H9 (cell line): ENCODE measurements at regions not wholly inside any gene's neighbourhood (a gene's known extent, or its start where the extent isn't known, plus 50 kb on each side); places are given as distances from the start of the nearest gene placed in this dataset.

Experiments
- DNase-seq: peaks from one replicate; pipeline ENCODE4 v3.0.0-alpha.2; 2017
- H2AFZ ChIP-seq: one replicate; pipeline ENCODE4 v1.6.1; 2013; ENCODE audit warnings: mild to moderate bottlenecking, low read length, control low read depth, moderate library complexity
- H2AK5ac ChIP-seq: 2 replicates; pipeline ENCODE4 v1.6.1; 2013; ENCODE audit warnings: low read length, control low read depth, mixed read lengths; ENCODE audit not compliant: insufficient read length
- H2BK120ac ChIP-seq: one replicate; pipeline ENCODE4 v1.6.1; 2013; ENCODE audit warnings: low read depth, mild to moderate bottlenecking, low read length, control low read depth, inconsistent platforms; ENCODE audit not compliant: poor library complexity, severe bottlenecking
- H2BK12ac ChIP-seq: 2 replicates; pipeline ENCODE4 v1.6.1; 2013; ENCODE audit warnings: low read length, control low read depth, mixed read lengths, low read depth; ENCODE audit not compliant: insufficient read length
- H2BK15ac ChIP-seq: 2 replicates; pipeline ENCODE4 v1.6.1; 2013; ENCODE audit warnings: low read depth, low read length, control low read depth
- H2BK20ac ChIP-seq: one replicate; pipeline ENCODE4 v1.6.1; 2013; ENCODE audit warnings: low read depth, mild to moderate bottlenecking, low read length, control low read depth, inconsistent platforms; ENCODE audit not compliant: poor library complexity, severe bottlenecking
- H2BK5ac ChIP-seq: 2 replicates; pipeline ENCODE4 v1.6.1; 2013; ENCODE audit warnings: low read length, control low read depth, mixed read lengths; ENCODE audit not compliant: insufficient read length
- H3K14ac ChIP-seq: 2 replicates; pipeline ENCODE4 v1.6.1; 2013; ENCODE audit warnings: low read length, control low read depth; ENCODE audit not compliant: insufficient read depth
- H3K18ac ChIP-seq: 2 replicates; pipeline ENCODE4 v1.6.1; 2013; ENCODE audit warnings: low read depth, mild to moderate bottlenecking, mixed read lengths, low read length, control low read depth; ENCODE audit not compliant: insufficient read length
- H3K23ac ChIP-seq: 2 replicates; pipeline ENCODE4 v1.6.1; 2013; ENCODE audit warnings: low read length, control low read depth, mixed read lengths, low read depth; ENCODE audit not compliant: insufficient read length
- H3K23me2 ChIP-seq: 2 replicates; pipeline ENCODE4 v1.6.1; 2013; ENCODE audit warnings: low read depth, mild to moderate bottlenecking, mixed read lengths, low read length, control low read depth; ENCODE audit not compliant: insufficient read length, poor library complexity, severe bottlenecking
- H3K27ac ChIP-seq: 2 replicates; pipeline ENCODE4 v1.5.1; 2013; ENCODE audit warnings: low read length, control low read depth, mixed read lengths, low read depth; ENCODE audit not compliant: insufficient read length
- H3K27me3 ChIP-seq: 2 replicates; pipeline ENCODE4 v1.6.1; 2013; ENCODE audit warnings: low read length, control low read depth, inconsistent platforms; ENCODE audit not compliant: insufficient read depth
- H3K4ac ChIP-seq: 2 replicates; pipeline ENCODE4 v1.6.1; 2013; ENCODE audit warnings: low read depth, mild to moderate bottlenecking, control low read depth, inconsistent platforms, low read length, moderate library complexity
- H3K4me1 ChIP-seq: 2 replicates; pipeline ENCODE4 v1.6.1; 2013; ENCODE audit warnings: low read length, control low read depth, inconsistent platforms; ENCODE audit not compliant: insufficient read depth
- H3K4me2 ChIP-seq: 2 replicates; pipeline ENCODE4 v1.6.1; 2013; ENCODE audit warnings: low read length, control low read depth, mixed read lengths; ENCODE audit not compliant: insufficient read length, insufficient read depth
- H3K56ac ChIP-seq: 2 replicates; pipeline ENCODE4 v1.6.1; 2013; ENCODE audit warnings: low read depth, mild to moderate bottlenecking, mixed read lengths, low read length, control low read depth; ENCODE audit not compliant: insufficient read length
- H3K79me1 ChIP-seq: 2 replicates; pipeline ENCODE4 v1.6.1; 2013; ENCODE audit warnings: low read depth, mild to moderate bottlenecking, moderate library complexity, low read length, control low read depth, inconsistent platforms; ENCODE audit not compliant: insufficient read depth, poor library complexity, severe bottlenecking
- H3K79me2 ChIP-seq: 2 replicates; pipeline ENCODE4 v1.6.1; 2013; ENCODE audit warnings: low read length, control low read depth, inconsistent platforms; ENCODE audit not compliant: insufficient read depth
- H3K9ac ChIP-seq: 2 replicates; pipeline ENCODE4 v1.6.1; 2013; ENCODE audit warnings: low read length, control low read depth, mixed read lengths; ENCODE audit not compliant: insufficient read length; ENCODE audit errors: extremely low read depth
- H3K9me3 ChIP-seq: one replicate; pipeline ENCODE4 v1.6.1; 2013; ENCODE audit warnings: low read depth, low read length, inconsistent platforms; ENCODE audit not compliant: control insufficient read depth
- H3T11ph ChIP-seq: one replicate; pipeline ENCODE4 v1.6.1; 2013; ENCODE audit warnings: mild to moderate bottlenecking, low read length, control low read depth, inconsistent platforms
- H4K20me1 ChIP-seq: one replicate; pipeline ENCODE4 v1.6.1; 2013; ENCODE audit not compliant: control insufficient read depth, insufficient read length, insufficient read depth
- H4K5ac ChIP-seq: 2 replicates; pipeline ENCODE4 v1.6.1; 2013; ENCODE audit warnings: low read depth, mild to moderate bottlenecking, mixed read lengths, low read length, control low read depth; ENCODE audit not compliant: insufficient read length
- H4K8ac ChIP-seq: replicated peaks from 2 replicates; pipeline ENCODE4 v1.6.1; 2013; ENCODE audit warnings: low read length, control low read depth, mixed read lengths, low read depth; ENCODE audit not compliant: insufficient read length
- H4K91ac ChIP-seq: 2 replicates; pipeline ENCODE4 v1.6.1; 2013; ENCODE audit warnings: low read depth, mild to moderate bottlenecking, moderate library complexity, mixed read lengths, low read length, control low read depth; ENCODE audit not compliant: insufficient read length
- H3K27ac Mint-ChIP-seq, 3 experiments: 2 replicates in 2 of 3; 3 replicates in 1 of 3; pipeline ENCODE4 v1.8.0; 2020 to 2021; ENCODE audit warnings: mixed read lengths in 3 of 3, mild to moderate bottlenecking in 1 of 3, moderate library complexity in 1 of 3
- H3K27me3 Mint-ChIP-seq: 2 replicates; pipeline ENCODE4 v1.8.0; 2021; ENCODE audit warnings: low read depth, mild to moderate bottlenecking, moderate library complexity, mixed read lengths
- H3K36me3 Mint-ChIP-seq, 3 experiments: 2 replicates in 2 of 3; 3 replicates in 1 of 3; pipeline ENCODE4 v1.8.0; 2020 to 2021; ENCODE audit warnings: low read depth in 3 of 3, mixed read lengths in 3 of 3; ENCODE audit not compliant: insufficient read depth in 1 of 3
- H3K4me1 Mint-ChIP-seq, 2 experiments: 2 replicates each; pipeline ENCODE4 v1.8.0; 2020; ENCODE audit warnings: mixed read lengths in 2 of 2
- H3K4me3 Mint-ChIP-seq, 2 experiments: 2 replicates in 1 of 2; 3 replicates in 1 of 2; pipeline ENCODE4 v1.8.0; 2020 to 2021; ENCODE audit warnings: mild to moderate bottlenecking in 2 of 2, mixed read lengths in 2 of 2, moderate library complexity in 1 of 2
- H3K9me3 Mint-ChIP-seq, 2 experiments: 2 replicates in 1 of 2; 3 replicates in 1 of 2; pipeline ENCODE4 v1.8.0; 2020; ENCODE audit warnings: mild to moderate bottlenecking in 2 of 2, mixed read lengths in 2 of 2, moderate library complexity in 1 of 2
- WGBS: extraction: QIAGEN DNeasy Blood & Tissue Kit; methylation state at CpG from one replicate; pipeline ENCODE4 v1.1.7; 2013; ENCODE audit warnings: missing lambda C conversion rate, low lambda C conversion rate, mixed read lengths; ENCODE audit not compliant: insufficient read length; ENCODE audit errors: extremely low coverage; 5-methylcytosine and 5-hydroxymethylcytosine counted together
- TF ChIP-seq, protein P1 (sequence below): fragments of 200-600 bp; sonication (generic); conservative IDR thresholded peaks from 3 replicates; pipeline ENCODE4 v1.8.0; 2021; ENCODE audit warnings: antibody characterized with exemption, mild to moderate bottlenecking

DNA sequence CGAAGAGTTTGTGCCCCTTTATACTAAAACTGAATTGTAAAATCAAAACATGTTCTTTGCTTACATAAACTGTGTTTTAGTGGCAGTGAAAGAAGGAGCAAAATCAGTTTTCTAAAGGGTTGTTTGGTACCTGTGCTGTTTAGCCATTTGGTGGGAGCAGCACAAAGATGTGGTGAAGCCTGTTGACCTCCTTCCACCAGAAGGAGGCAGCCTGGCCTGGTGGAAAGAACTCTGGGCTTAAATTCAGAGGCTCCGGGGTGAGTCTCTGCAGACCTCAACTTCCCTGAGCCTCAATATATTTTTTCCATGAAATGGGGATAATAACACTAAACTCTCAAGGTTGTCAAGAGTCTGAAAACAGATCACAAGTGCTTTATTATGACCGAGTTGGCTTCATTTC is 502.5 kb downstream of the VRK1 start:
- H3K23ac ChIP-seq = no peak overlapping the region
- H3K4me2 ChIP-seq = no peak overlapping the region
- H3K4me1 ChIP-seq = no peaks in the 10 kb centered on the region
- no peak overlapping the region for H4K5ac ChIP-seq
- DNase-seq = peak; percentile 59
- WGBS = no CpG with 5 or more reads among the region's 3 CpGs
- H2BK20ac ChIP-seq = no peak overlapping the region
- H3K23me2 ChIP-seq = no peaks in the 10 kb centered on the region
- H3K9me3 Mint-ChIP-seq = no peaks in the 10 kb centered on the region
- no peaks in the 10 kb centered on the region for H3K27me3 Mint-ChIP-seq
- H2BK15ac ChIP-seq = no peak overlapping the region
- H3K27ac ChIP-seq = no peak overlapping the region
- no peaks in the 10 kb centered on the region for H3K36me3 Mint-ChIP-seq
- no peak overlapping the region for H4K91ac ChIP-seq
- TF ChIP-seq, protein P1, sequence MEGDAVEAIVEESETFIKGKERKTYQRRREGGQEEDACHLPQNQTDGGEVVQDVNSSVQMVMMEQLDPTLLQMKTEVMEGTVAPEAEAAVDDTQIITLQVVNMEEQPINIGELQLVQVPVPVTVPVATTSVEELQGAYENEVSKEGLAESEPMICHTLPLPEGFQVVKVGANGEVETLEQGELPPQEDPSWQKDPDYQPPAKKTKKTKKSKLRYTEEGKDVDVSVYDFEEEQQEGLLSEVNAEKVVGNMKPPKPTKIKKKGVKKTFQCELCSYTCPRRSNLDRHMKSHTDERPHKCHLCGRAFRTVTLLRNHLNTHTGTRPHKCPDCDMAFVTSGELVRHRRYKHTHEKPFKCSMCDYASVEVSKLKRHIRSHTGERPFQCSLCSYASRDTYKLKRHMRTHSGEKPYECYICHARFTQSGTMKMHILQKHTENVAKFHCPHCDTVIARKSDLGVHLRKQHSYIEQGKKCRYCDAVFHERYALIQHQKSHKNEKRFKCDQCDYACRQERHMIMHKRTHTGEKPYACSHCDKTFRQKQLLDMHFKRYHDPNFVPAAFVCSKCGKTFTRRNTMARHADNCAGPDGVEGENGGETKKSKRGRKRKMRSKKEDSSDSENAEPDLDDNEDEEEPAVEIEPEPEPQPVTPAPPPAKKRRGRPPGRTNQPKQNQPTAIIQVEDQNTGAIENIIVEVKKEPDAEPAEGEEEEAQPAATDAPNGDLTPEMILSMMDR = peak; percentile 74
- H3K9ac ChIP-seq = no peak overlapping the region
- H4K8ac ChIP-seq = no peak overlapping the region
- H3K27ac Mint-ChIP-seq = no peak overlapping the region
- H3T11ph ChIP-seq = no peak overlapping the region
- no peaks in the 10 kb centered on the region for H3K79me1 ChIP-seq
- H3K56ac ChIP-seq = no peak overlapping the region
- H2BK12ac ChIP-seq = no peak overlapping the region
- H2BK5ac ChIP-seq = no peak overlapping the region
- H3K9me3 ChIP-seq = no peaks in the 10 kb centered on the region
- no peak overlapping the region for H2AFZ ChIP-seq
- H3K27me3 ChIP-seq = no peaks in the 10 kb centered on the region
- H3K14ac ChIP-seq = no peak overlapping the region
- H2BK120ac ChIP-seq = no peak overlapping the region
- peaks cover 14 to 18% of the 10 kb centered on the region in 2 experiments for H3K4me1 Mint-ChIP-seq
- no peak overlapping the region for H3K4me3 Mint-ChIP-seq
- H3K4ac ChIP-seq = no peak overlapping the region
- no peaks in the 10 kb centered on the region for H3K79me2 ChIP-seq
- H2AK5ac ChIP-seq = no peak overlapping the region
- H3K18ac ChIP-seq = no peak overlapping the region
- no peaks in the 10 kb centered on the region for H4K20me1 ChIP-seq
